Panc1 (cell line): ENCODE measurements at regions not wholly inside any gene's neighbourhood (a gene's known extent, or its start where the extent isn't known, plus 50 kb on each side); places are given as distances from the start of the nearest gene placed in this dataset.

Source experiments
- ATAC-seq: fragments of 200-7000 bp; cut with Tn5 transposase; 2 replicates; pipeline ENCODE4 v1.9.1; 2020; ENCODE audit warnings: mild to moderate bottlenecking, moderate library complexity
- BruUV-seq: library from RNA; stranded (reverse); fragments of 400-500 nt; replicated peaks from 2 replicates; lab custom pipeline; 2021; lab: Mats Ljungman, UMichigan
- CTCF ChIA-PET: fragments of 300-600 bp; sonication (Branson Sonifier 250); formaldehyde crosslinking; loops from one replicate; lab custom pipeline; 2022; ENCODE audit warnings: antibody characterized with exemption; lab: Charles Lee
- POLR2A ChIA-PET: fragments of 300-600 bp; sonication (Branson Sonifier 250); formaldehyde crosslinking; loops from one replicate; lab custom pipeline; 2022; ENCODE audit warnings: antibody characterized with exemption; lab: Charles Lee
- DNase-seq: peaks from one replicate; pipeline ENCODE4 v3.0.0-alpha.2; 2010; ENCODE audit warnings: low read depth, low spot score
- H3K27ac ChIP-seq: 2 replicates; pipeline ENCODE4 v1.5.1; 2011; ENCODE audit warnings: mild to moderate bottlenecking, low read length, inconsistent platforms
- H3K27me3 ChIP-seq: fragments of 200-500 bp; sonication (Bioruptor generic); 2 replicates; pipeline ENCODE4 v1.6.0; 2014; ENCODE audit warnings: low read length, inconsistent platforms; ENCODE audit not compliant: control insufficient read depth, insufficient read depth
- H3K36me3 ChIP-seq: fragments of 200-500 bp; sonication (Bioruptor generic); 2 replicates; pipeline ENCODE4 v1.5.1; 2014; ENCODE audit warnings: inconsistent platforms, mild to moderate bottlenecking, low read length, moderate library complexity; ENCODE audit not compliant: control insufficient read depth, insufficient read depth
- H3K4me1 ChIP-seq: 2 replicates; pipeline ENCODE4 v1.5.1; 2011; ENCODE audit warnings: inconsistent platforms, mild to moderate bottlenecking, low read length, moderate library complexity; ENCODE audit not compliant: control insufficient read depth, insufficient read depth
- H3K4me3 ChIP-seq, 2 experiments: 2 replicates each; pipeline ENCODE4 v1.5.1; 2011 to 2012; ENCODE audit warnings: low read depth in 2 of 2, low read length in 2 of 2, mild to moderate bottlenecking in 2 of 2, inconsistent platforms in 1 of 2, moderate library complexity in 1 of 2
- H3K9me3 ChIP-seq: fragments of 200-500 bp; sonication (Bioruptor generic); 2 replicates; pipeline ENCODE4 v1.5.1; 2014; ENCODE audit warnings: low read depth, mild to moderate bottlenecking, inconsistent platforms, low read length, moderate library complexity; ENCODE audit not compliant: control insufficient read depth, insufficient read depth
- POLR2AphosphoS5 ChIP-seq: IDR thresholded peaks from 2 replicates; pipeline ENCODE4 v1.6.1; 2012; ENCODE audit warnings: mild to moderate bottlenecking, low read depth, low read length, moderate library complexity
- SIN3A ChIP-seq: IDR thresholded peaks from 2 replicates; pipeline ENCODE4 v1.6.1; 2012; ENCODE audit warnings: low read depth, mild to moderate bottlenecking, low read length, moderate library complexity, borderline replicate concordance; ENCODE audit not compliant: insufficient read depth
- TCF7L2 ChIP-seq: IDR thresholded peaks from 2 replicates; pipeline ENCODE4 v1.6.1; 2011; ENCODE audit warnings: mild to moderate bottlenecking, low read depth, low read length, inconsistent platforms
- in situ Hi-C: cut with HindIII; loops from 2 replicates; pipeline ENCODE4 v1.10.0; 2016; ENCODE audit warnings: low sequenced_read_pairs, low pct_unique_long_range_greater_than_20kb
- intact Hi-C: fragments of 100-400 bp; cut with micrococcal nuclease; formaldehyde crosslinking; loops from one replicate; pipeline ENCODE4 v1.10.0; 2022; ENCODE audit not compliant: unreplicated experiment
- TF ChIP-seq, protein P1 (sequence below): fragments of 450-650 bp; IDR thresholded peaks from 2 replicates; pipeline ENCODE4 v1.5.1; 2017; ENCODE audit warnings: mild to moderate bottlenecking
- TF ChIP-seq, protein P2 (sequence below), 2 experiments: IDR thresholded peaks; 2 replicates each; pipeline ENCODE4 v1.6.1; 2011 to 2012; ENCODE audit warnings: low read depth in 2 of 2, control low read depth in 1 of 2, low read length in 1 of 2, mild to moderate bottlenecking in 1 of 2, moderate library complexity in 1 of 2; ENCODE audit not compliant: insufficient read depth in 1 of 2

DNA sequence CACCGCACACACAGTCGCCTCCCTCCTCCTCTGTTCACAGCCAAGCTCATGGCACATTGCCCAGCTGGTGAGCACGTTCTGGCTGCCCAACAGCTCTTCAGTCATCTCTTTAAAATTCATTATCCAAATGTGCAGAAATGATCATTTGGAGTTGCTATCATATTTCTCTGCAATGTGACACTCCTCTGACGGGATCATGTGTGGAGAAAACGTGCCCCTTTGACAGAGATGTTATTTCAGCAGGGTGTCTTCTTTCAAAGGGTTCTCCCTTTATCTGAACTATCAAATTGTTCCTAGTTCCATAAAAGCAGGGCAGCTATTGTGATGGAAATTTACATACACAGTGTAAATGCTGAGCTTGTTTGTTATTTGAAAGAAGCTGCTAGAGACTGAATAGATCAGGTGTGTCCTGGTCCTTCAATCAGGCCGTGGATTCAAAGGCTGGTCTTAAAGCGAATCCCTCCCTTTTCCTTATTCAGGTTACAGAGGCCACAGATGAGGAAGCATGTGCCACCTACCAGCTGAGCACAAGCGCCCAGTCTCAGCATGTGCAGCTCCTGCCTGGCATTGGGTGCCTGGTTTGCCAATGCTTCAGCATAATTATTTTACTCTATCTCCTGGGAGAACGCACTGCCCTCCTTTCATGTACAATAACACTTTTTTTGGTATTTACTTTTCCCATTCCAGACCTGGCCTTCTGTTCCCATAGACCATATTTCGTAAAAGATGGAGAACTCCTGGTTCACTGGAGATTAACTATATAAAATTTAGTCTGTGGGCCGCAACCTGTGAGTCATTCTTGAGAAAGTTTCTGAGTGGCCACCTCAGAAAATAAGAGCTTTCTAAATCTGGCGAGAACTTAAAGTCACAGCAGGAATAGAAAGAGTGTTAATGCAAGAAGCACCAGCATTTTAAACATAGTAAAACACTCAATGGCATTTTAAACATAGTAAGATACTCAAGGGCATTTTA lies 433.7 kb downstream of the ENC1 start:
- DNase-seq = no peak
- Histone ChIP-seq H3K9me3 (no peaks in the 10 kb centered on the region), H3K27ac (no peak overlapping the region), H3K36me3 (no peaks in the 10 kb centered on the region), H3K27me3 (no peaks in the 10 kb centered on the region), H3K4me3 (no peak overlapping the region), H3K4me1 (peaks cover 5% of the 10 kb centered on the region; the same call in 1 of the 2 replicates)
- BruUV-seq = no TSS peak
- in situ Hi-C loops (no loop called here), intact Hi-C loops (no loop called here)
- ChIA-PET CTCF (no interaction called here), POLR2A (no interaction called here)
- no peak for TF ChIP-seq TCF7L2
- TF ChIP-seq SIN3A = no peak
- ATAC-seq = no peak

DNA sequence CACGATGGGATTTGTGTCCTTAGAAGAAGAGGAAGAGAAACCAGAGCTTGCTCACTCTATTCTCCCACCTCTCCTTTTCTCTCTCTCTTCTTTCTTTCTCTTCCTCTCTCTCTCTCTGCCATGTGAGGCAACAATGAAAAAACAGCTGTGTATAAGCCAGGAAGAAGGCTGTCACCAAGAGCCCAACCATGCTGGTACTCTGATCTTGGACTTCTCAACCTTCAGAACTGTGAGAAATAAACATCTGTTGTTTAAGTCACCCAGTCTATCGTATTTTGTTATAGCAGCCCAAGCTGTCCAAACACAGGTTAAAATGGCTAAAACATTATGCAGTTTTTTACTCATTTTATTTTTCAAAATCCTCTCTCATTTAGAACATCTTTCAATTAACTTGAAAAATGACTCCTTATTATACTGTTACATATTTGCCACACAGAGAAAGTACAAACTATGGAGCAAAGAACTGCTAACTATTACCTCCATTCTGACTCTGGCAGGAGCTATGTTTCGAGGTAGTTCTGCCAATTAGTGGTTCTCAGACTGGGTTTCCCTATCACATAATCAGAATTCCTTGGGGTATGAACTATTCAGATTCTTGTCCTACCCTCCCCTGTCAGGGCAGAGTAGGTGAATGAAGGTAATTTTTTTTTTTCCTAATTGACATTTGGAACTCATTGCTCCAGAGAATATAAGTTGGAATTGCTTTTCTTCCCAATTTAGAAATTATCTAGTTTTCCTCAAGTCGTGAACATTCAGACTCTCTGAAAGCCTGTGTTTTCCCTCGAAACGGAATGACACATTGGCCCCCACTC lies 434.6 kb downstream of the ENC1 start:
- peaks cover 13% of the 10 kb centered on the region for H3K4me1 ChIP-seq
- in situ Hi-C loops = no loop called here
- no peak overlapping the region for H3K4me3 ChIP-seq
- intact Hi-C loops = no loop called here
- no peaks in the 10 kb centered on the region for H3K36me3 ChIP-seq
- TF ChIP-seq POLR2AphosphoS5 (no peak), TCF7L2 (no peak), SIN3A (no peak)
- TF ChIP-seq, protein P1, sequence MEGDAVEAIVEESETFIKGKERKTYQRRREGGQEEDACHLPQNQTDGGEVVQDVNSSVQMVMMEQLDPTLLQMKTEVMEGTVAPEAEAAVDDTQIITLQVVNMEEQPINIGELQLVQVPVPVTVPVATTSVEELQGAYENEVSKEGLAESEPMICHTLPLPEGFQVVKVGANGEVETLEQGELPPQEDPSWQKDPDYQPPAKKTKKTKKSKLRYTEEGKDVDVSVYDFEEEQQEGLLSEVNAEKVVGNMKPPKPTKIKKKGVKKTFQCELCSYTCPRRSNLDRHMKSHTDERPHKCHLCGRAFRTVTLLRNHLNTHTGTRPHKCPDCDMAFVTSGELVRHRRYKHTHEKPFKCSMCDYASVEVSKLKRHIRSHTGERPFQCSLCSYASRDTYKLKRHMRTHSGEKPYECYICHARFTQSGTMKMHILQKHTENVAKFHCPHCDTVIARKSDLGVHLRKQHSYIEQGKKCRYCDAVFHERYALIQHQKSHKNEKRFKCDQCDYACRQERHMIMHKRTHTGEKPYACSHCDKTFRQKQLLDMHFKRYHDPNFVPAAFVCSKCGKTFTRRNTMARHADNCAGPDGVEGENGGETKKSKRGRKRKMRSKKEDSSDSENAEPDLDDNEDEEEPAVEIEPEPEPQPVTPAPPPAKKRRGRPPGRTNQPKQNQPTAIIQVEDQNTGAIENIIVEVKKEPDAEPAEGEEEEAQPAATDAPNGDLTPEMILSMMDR = no peak
- TF ChIP-seq, protein P2, sequence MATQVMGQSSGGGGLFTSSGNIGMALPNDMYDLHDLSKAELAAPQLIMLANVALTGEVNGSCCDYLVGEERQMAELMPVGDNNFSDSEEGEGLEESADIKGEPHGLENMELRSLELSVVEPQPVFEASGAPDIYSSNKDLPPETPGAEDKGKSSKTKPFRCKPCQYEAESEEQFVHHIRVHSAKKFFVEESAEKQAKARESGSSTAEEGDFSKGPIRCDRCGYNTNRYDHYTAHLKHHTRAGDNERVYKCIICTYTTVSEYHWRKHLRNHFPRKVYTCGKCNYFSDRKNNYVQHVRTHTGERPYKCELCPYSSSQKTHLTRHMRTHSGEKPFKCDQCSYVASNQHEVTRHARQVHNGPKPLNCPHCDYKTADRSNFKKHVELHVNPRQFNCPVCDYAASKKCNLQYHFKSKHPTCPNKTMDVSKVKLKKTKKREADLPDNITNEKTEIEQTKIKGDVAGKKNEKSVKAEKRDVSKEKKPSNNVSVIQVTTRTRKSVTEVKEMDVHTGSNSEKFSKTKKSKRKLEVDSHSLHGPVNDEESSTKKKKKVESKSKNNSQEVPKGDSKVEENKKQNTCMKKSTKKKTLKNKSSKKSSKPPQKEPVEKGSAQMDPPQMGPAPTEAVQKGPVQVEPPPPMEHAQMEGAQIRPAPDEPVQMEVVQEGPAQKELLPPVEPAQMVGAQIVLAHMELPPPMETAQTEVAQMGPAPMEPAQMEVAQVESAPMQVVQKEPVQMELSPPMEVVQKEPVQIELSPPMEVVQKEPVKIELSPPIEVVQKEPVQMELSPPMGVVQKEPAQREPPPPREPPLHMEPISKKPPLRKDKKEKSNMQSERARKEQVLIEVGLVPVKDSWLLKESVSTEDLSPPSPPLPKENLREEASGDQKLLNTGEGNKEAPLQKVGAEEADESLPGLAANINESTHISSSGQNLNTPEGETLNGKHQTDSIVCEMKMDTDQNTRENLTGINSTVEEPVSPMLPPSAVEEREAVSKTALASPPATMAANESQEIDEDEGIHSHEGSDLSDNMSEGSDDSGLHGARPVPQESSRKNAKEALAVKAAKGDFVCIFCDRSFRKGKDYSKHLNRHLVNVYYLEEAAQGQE (IDR thresholded peaks at IDR 0.05; ENCODE audit: insufficient read depth in 1 of 2, low read depth in 2 of 2, low read length in 1 of 2) = no peak
- no peaks in the 10 kb centered on the region for H3K9me3 ChIP-seq
- ChIA-PET POLR2A (no interaction called here), CTCF (no interaction called here)
- no peak overlapping the region for H3K27ac ChIP-seq
- no peak for ATAC-seq
- no TSS peak for BruUV-seq
- no peaks in the 10 kb centered on the region for H3K27me3 ChIP-seq
- DNase-seq = no peak
